K562 (cell line): ENCODE measurements at regions not wholly inside any gene's neighbourhood (a gene's known extent, or its start where the extent isn't known, plus 50 kb on each side); places are given as distances from the start of the nearest gene placed in this dataset.

Experiments
- CTCF ChIP-seq, 3 experiments: IDR thresholded peaks in 2 of 3; conservative IDR thresholded peaks in 1 of 3; 2 replicates each; pipeline ENCODE4 v1.5.1; 2011 to 2012; ENCODE audit warnings: low read length in 3 of 3, mild to moderate bottlenecking in 3 of 3, control low read depth in 2 of 3, improper control_type of control experiment in 1 of 3, inconsistent platforms in 1 of 3, low read depth in 1 of 3, mixed read lengths in 1 of 3, moderate library complexity in 1 of 3; ENCODE audit not compliant: insufficient read depth in 2 of 3
- FOXA1 ChIP-seq: fragments of 450-650 bp; IDR thresholded peaks from 2 replicates; pipeline ENCODE4 v1.6.1; 2016; ENCODE audit warnings: mild to moderate bottlenecking, borderline replicate concordance
- KLF16 ChIP-seq: IDR thresholded peaks from 2 replicates; pipeline ENCODE4 v1.6.1; 2016; ENCODE audit warnings: antibody characterized with exemption
- MTA1 ChIP-seq: fragments of 450-650 bp; IDR thresholded peaks from 2 replicates; pipeline ENCODE4 v1.6.1; 2017; ENCODE audit warnings: borderline replicate concordance
- MYNN ChIP-seq, 2 experiments: sonication (generic); formaldehyde crosslinking in 1 of 2; IDR thresholded peaks; 2 replicates each; pipeline versions ENCODE4 v1.5.0 to v1.6.1; 2016 to 2020; ENCODE audit warnings: antibody characterized with exemption in 1 of 2, missing genetic modification reagents in 1 of 2
- NCOA2 ChIP-seq, 2 experiments: fragments of 450-650 bp; IDR thresholded peaks; 2 replicates each; pipeline ENCODE4 v1.6.1; 2018; ENCODE audit warnings: mild to moderate bottlenecking in 2 of 2, moderate library complexity in 1 of 2; ENCODE audit not compliant: partially characterized antibody in 2 of 2
- NR3C1 ChIP-seq: sonication (generic); formaldehyde crosslinking; IDR thresholded peaks from 2 replicates; pipeline ENCODE4 v1.8.1; 2022; ENCODE audit warnings: missing genetic modification reagents
- NUFIP1 ChIP-seq: fragments of 450-650 bp; IDR thresholded peaks from 2 replicates; pipeline ENCODE4 v1.6.1; 2018; ENCODE audit not compliant: partially characterized antibody
- REST ChIP-seq, 2 experiments: fragments of 450-650 bp; formaldehyde crosslinking in 1 of 2; IDR thresholded peaks; 2 replicates each; pipeline versions ENCODE4 v1.4.0 to v1.6.1; 2014 to 2020; ENCODE audit warnings: mild to moderate bottlenecking in 2 of 2, borderline replicate concordance in 1 of 2, low read depth in 1 of 2
- SMAD1 ChIP-seq: fragments of 150-350 bp; IDR thresholded peaks from 2 replicates; pipeline ENCODE4 v1.6.1; 2014; ENCODE audit warnings: low read length, low read depth; ENCODE audit not compliant: partially characterized antibody
- USF2 ChIP-seq: sonication (generic); formaldehyde crosslinking; IDR thresholded peaks from 2 replicates; pipeline ENCODE4 v1.5.0; 2020; ENCODE audit warnings: missing genetic modification reagents
- ZBTB26 ChIP-seq: fragments of 450-650 bp; formaldehyde crosslinking; IDR thresholded peaks from 2 replicates; pipeline ENCODE4 v1.4.0; 2022; ENCODE audit warnings: missing genetic modification characterization
- ZNF121 ChIP-seq: sonication (generic); formaldehyde crosslinking; conservative IDR thresholded peaks from 2 replicates; pipeline ENCODE4 v1.8.0; 2022; ENCODE audit warnings: missing genetic modification reagents
- ZNF780A ChIP-seq: fragments of 250-450 bp; sonication (Bioruptor Pico); IDR thresholded peaks from 2 replicates; pipeline ENCODE4 v1.5.0; 2021; ENCODE audit warnings: mild to moderate bottlenecking

- no peak for TF ChIP-seq CTCF (IDR thresholded peaks at IDR 0.05 in 2 of 3, conservative IDR thresholded peaks at IDR 0.05 in 1 of 3; ENCODE audit: insufficient read depth in 2 of 3, low read depth in 1 of 3, low read length in 3 of 3)
- no peak for TF ChIP-seq REST (IDR thresholded peaks at IDR 0.05; ENCODE audit: borderline replicate concordance)
- no peak for TF ChIP-seq REST (CRISPR knock-in tag; IDR thresholded peaks at IDR 0.05; ENCODE audit: low read depth)
- TF ChIP-seq NR3C1 (CRISPR knock-in tag) = no peak
- TF ChIP-seq ZNF780A = no peak
- no peak for TF ChIP-seq ZNF121 (CRISPR knock-in tag)
- TF ChIP-seq NCOA2 (IDR thresholded peaks at IDR 0.05; ENCODE audit: partially characterized antibody in 2 of 2) = no peak
- TF ChIP-seq SMAD1 = no peak
- no peak for TF ChIP-seq MTA1
- no peak for TF ChIP-seq ZBTB26 (CRISPR knock-in tag)
- no peak for TF ChIP-seq KLF16
- TF ChIP-seq FOXA1 = no peak
- no peak for TF ChIP-seq MYNN (IDR thresholded peaks at IDR 0.05)
- TF ChIP-seq MYNN (CRISPR knock-in tag; IDR thresholded peaks at IDR 0.05) = no peak
- TF ChIP-seq USF2 = no peak
- TF ChIP-seq NUFIP1 = no peak
These were observed 751.5 kb downstream of the EPHA7 start for GRCh38 chr6:92667843-92668242.
